ENCODE measurements at regions not wholly inside any gene's neighbourhood (a gene's known extent, or its start where the extent isn't known, plus 50 kb on each side); places are given as distances from the start of the nearest gene placed in this dataset.
"Not testable (repeated sequence)": the region's sequence is repeated elsewhere in the genome, so short reads cannot be mapped to it uniquely, and the experiment has no call there.

- H3K9me3 ChIP-seq; DNase-seq; in situ Hi-C loops (cut with MboI; ENCODE audit: low sequenced_read_pairs in 4 of 4); H3K27ac ChIP-seq; H3K27me3 ChIP-seq; H3K4me1 ChIP-seq; H3K36me3 ChIP-seq; H3K4me3 ChIP-seq; ATAC-seq; intact Hi-C loops (cut with DNase I; ENCODE audit: low total_unique reads): not testable (repeated sequence)
These were observed 110.6 kb downstream of the RPIA start for GRCh38 chr2:88802026-88802425.

GRCh38 chr2:88807237-88807962 is 115.9 kb downstream of the RPIA start:
- H3K36me3 ChIP-seq, result no peaks in the 10 kb centered on the region
- H3K27me3 ChIP-seq, result peaks cover 0 to 5% (median 0%) of the 10 kb centered on the region in 3 donors
- ATAC-seq (no peak), DNase-seq (no peak)
- no peaks in the 10 kb centered on the region for H3K4me1 ChIP-seq
- H3K27ac ChIP-seq, result no peak overlapping the region
- H3K4me3 ChIP-seq, result no peak overlapping the region
- in situ Hi-C loops (cut with MboI; ENCODE audit: low sequenced_read_pairs in 4 of 4) (no loop called here), intact Hi-C loops (cut with DNase I; ENCODE audit: low total_unique reads) (no loop called here)
- H3K9me3 ChIP-seq, result no peaks in the 10 kb centered on the region
- TF ChIP-seq POLR2A (IDR thresholded peaks at IDR 0.05), result no peak
- TF ChIP-seq CTCF (IDR thresholded peaks at IDR 0.05 in 4 of 5, conservative IDR thresholded peaks at IDR 0.05 in 1 of 5), result no peak

- Histone ChIP-seq H3K9me3 (no peaks in the 10 kb centered on the region), H3K4me3 (no peak overlapping the region), H3K4me1 (no peaks in the 10 kb centered on the region), H3K27ac (no peak overlapping the region), H3K36me3 (no peaks in the 10 kb centered on the region), H3K27me3 (peaks cover 0 to 5% (median 0%) of the 10 kb centered on the region in 3 donors)
- in situ Hi-C loops (cut with MboI; ENCODE audit: low sequenced_read_pairs in 4 of 4), result no loop called here
- intact Hi-C loops (cut with DNase I; ENCODE audit: low total_unique reads), result no loop called here
- DNase-seq (no peak), ATAC-seq (no peak)
- TF ChIP-seq POLR2A (IDR thresholded peaks at IDR 0.05), result no peak
- TF ChIP-seq CTCF (IDR thresholded peaks at IDR 0.05 in 4 of 5, conservative IDR thresholded peaks at IDR 0.05 in 1 of 5), result no peak
These were observed 116.6 kb downstream of the RPIA start for GRCh38 chr2:88808083-88808482.

- H3K9me3 ChIP-seq, result no peaks in the 10 kb centered on the region
- TF ChIP-seq CTCF (IDR thresholded peaks at IDR 0.05 in 4 of 5, conservative IDR thresholded peaks at IDR 0.05 in 1 of 5) (no peak), POLR2A (IDR thresholded peaks at IDR 0.05) (no peak)
These were observed 117.2 kb downstream of the RPIA start for GRCh38 chr2:88808652-88809051.

GRCh38 chr2:88809216-88809615 is 117.7 kb downstream of the RPIA start:
- H3K36me3 ChIP-seq, result no peaks in the 10 kb centered on the region
- intact Hi-C loops (cut with DNase I; ENCODE audit: low total_unique reads), result no loop called here
- H3K4me1 ChIP-seq, result no peaks in the 10 kb centered on the region
- DNase-seq (no peak), ATAC-seq (no peak)
- H3K27me3 ChIP-seq, result peaks cover 0 to 1% (median 0%) of the 10 kb centered on the region in 3 donors
- in situ Hi-C loops (cut with MboI; ENCODE audit: low sequenced_read_pairs in 4 of 4), result no loop called here
- no peak overlapping the region for H3K4me3 ChIP-seq
- no peak overlapping the region for H3K27ac ChIP-seq
- no peak for TF ChIP-seq POLR2A (IDR thresholded peaks at IDR 0.05)
- no peak for TF ChIP-seq CTCF (IDR thresholded peaks at IDR 0.05 in 4 of 5, conservative IDR thresholded peaks at IDR 0.05 in 1 of 5)
- no peaks in the 10 kb centered on the region for H3K9me3 ChIP-seq

More at GRCh38 chr2:88808652-88809051, 117.2 kb downstream of the RPIA start:
- intact Hi-C loops (cut with DNase I; ENCODE audit: low total_unique reads), result no loop called here
- Histone ChIP-seq H3K27me3 (peaks cover 0 to 5% (median 0%) of the 10 kb centered on the region in 3 donors), H3K4me1 (no peaks in the 10 kb centered on the region), H3K36me3 (no peaks in the 10 kb centered on the region), H3K4me3 (no peak overlapping the region), H3K27ac (no peak overlapping the region)
- in situ Hi-C loops (cut with MboI; ENCODE audit: low sequenced_read_pairs in 4 of 4), result no loop called here
- DNase-seq (no peak), ATAC-seq (no peak)

All from gastrocnemius medialis (tissue), 4 donors.